GM12878 (cell line): ENCODE measurements at regions not wholly inside any gene's neighbourhood (a gene's known extent, or its start where the extent isn't known, plus 50 kb on each side); places are given as distances from the start of the nearest gene placed in this dataset.

Source experiments
- ATAC-seq: fragments of 200-7000 bp; cut with Tn5 transposase; 3 replicates; pipeline ENCODE4 v1.9.1; 2020; ENCODE audit warnings: mild to moderate bottlenecking, moderate library complexity
- BruUV-seq: library from RNA; stranded (reverse); fragments of 400-500 nt; replicated peaks from 2 replicates; lab custom pipeline; 2021; lab: Mats Ljungman, UMichigan
- CTCF ChIA-PET: fragments of 300-600 bp; sonication (Branson Sonifier 250); formaldehyde crosslinking; extraction: SDS; loops from one replicate; lab custom pipeline; 2021; ENCODE audit warnings: inconsistent platforms; lab: Yijun Ruan, JAX
- POLR2A ChIA-PET: fragments of 350-600 bp; formaldehyde crosslinking; extraction: SDS; loops from one replicate; lab custom pipeline; 2021; ENCODE audit warnings: inconsistent platforms; lab: Charles Lee
- RAD21 ChIA-PET: fragments of 300-600 bp; sonication (Branson Sonifier 250); formaldehyde crosslinking; loops from one replicate; lab custom pipeline; 2023; ENCODE audit warnings: antibody characterized with exemption; ENCODE audit not compliant: unreplicated experiment; lab: Charles Lee
- SMC1A ChIA-PET: fragments of 300-600 bp; sonication (Branson Sonifier 250); formaldehyde crosslinking; loops from one replicate; lab custom pipeline; 2023; ENCODE audit not compliant: unreplicated experiment, uncharacterized antibody; lab: Charles Lee
- DNase-seq: peaks from one replicate; pipeline ENCODE4 v3.0.0-alpha.2; 2011; ENCODE audit warnings: low read depth, low spot score
- FAIRE-seq: peaks from 3 replicates; lab custom pipeline; 2011; peaks lifted over from hg19 to GRCh38; lab: Jason Lieb, UNC
- H2AFZ ChIP-seq: 2 replicates; pipeline ENCODE4 v1.6.0; 2011; ENCODE audit warnings: low read depth, low read length, control low read depth; ENCODE audit not compliant: control insufficient read depth
- H3K27ac ChIP-seq: 2 replicates; pipeline ENCODE4 v1.5.1; 2011; ENCODE audit warnings: control low read depth; ENCODE audit not compliant: control insufficient read depth, insufficient read depth
- H3K27me3 ChIP-seq, 2 experiments: replicated peaks in 1 of 2; 2 replicates each; pipeline versions ENCODE4 v1.6.0 to v1.6.1; 2011; ENCODE audit warnings: low read length in 1 of 2; ENCODE audit not compliant: control insufficient read depth in 2 of 2, insufficient read depth in 2 of 2
- H3K36me3 ChIP-seq, 2 experiments: 2 replicates each; pipeline ENCODE4 v1.5.1; 2011; ENCODE audit warnings: low read length in 1 of 2; ENCODE audit not compliant: control insufficient read depth in 2 of 2, insufficient read depth in 2 of 2
- H3K4me1 ChIP-seq: 2 replicates; pipeline ENCODE4 v1.6.1; 2011; ENCODE audit warnings: mild to moderate bottlenecking, low read length, moderate library complexity, mixed read lengths; ENCODE audit not compliant: control insufficient read depth, insufficient read depth
- H3K4me2 ChIP-seq: 2 replicates; pipeline ENCODE4 v1.6.0; 2011; ENCODE audit warnings: control low read depth; ENCODE audit not compliant: control insufficient read depth, insufficient read depth
- H3K4me3 ChIP-seq: fragments of 200-600 bp; sonication (generic); 2 replicates; pipeline ENCODE4 v1.5.1; 2016
- H3K79me2 ChIP-seq: 2 replicates; pipeline ENCODE4 v1.6.0; 2011; ENCODE audit warnings: low read length; ENCODE audit not compliant: control insufficient read depth, insufficient read depth
- H3K9ac ChIP-seq: 2 replicates; pipeline ENCODE4 v1.8.0; 2011; ENCODE audit warnings: low read length, control low read depth, mixed read lengths; ENCODE audit not compliant: control insufficient read depth, insufficient read depth
- H3K9me3 ChIP-seq: replicated peaks from 3 replicates; pipeline ENCODE4 v1.5.1; 2011; ENCODE audit warnings: mild to moderate bottlenecking, low read length; ENCODE audit not compliant: control insufficient read depth, insufficient read depth
- H4K20me1 ChIP-seq: 2 replicates; pipeline ENCODE4 v1.6.0; 2011; ENCODE audit not compliant: control insufficient read depth, insufficient read depth
- CBX3 ChIP-seq: fragments of 200-600 bp; sonication (generic); IDR thresholded peaks from 2 replicates; pipeline ENCODE4 v1.6.1; 2016; ENCODE audit warnings: low read depth, borderline replicate concordance
- NBN ChIP-seq: fragments of 450-650 bp; IDR thresholded peaks from 2 replicates; pipeline ENCODE4 v1.6.1; 2016
- NFIC ChIP-seq: IDR thresholded peaks from 2 replicates; pipeline ENCODE4 v1.6.1; 2012; ENCODE audit warnings: low read depth, mild to moderate bottlenecking, inconsistent platforms, low read length, moderate library complexity
- STAT1 ChIP-seq: fragments of 450-650 bp; conservative IDR thresholded peaks from 2 replicates; pipeline ENCODE4 v1.6.1; 2014; ENCODE audit warnings: antibody characterized with exemption, mild to moderate bottlenecking
- WGBS: methylation state at CpG from one replicate; pipeline ENCODE4 v1.1.6; 2016; ENCODE audit warnings: low lambda C conversion rate; ENCODE audit not compliant: insufficient replicate concordance, insufficient coverage; ENCODE audit errors: missing lambda C conversion rate; 5-methylcytosine and 5-hydroxymethylcytosine counted together
- in situ Hi-C: fragments of 300-500 bp; cut with MboI; formaldehyde crosslinking; loops from 9 replicates; pipeline ENCODE4 v1.14.3; 2018; ENCODE audit warnings: mixed read lengths
- intact Hi-C: fragments of 100-400 bp; cut with micrococcal nuclease; formaldehyde crosslinking; loops from one replicate; pipeline ENCODE4 v1.14.2; 2022; ENCODE audit not compliant: unreplicated experiment
- TF ChIP-seq, protein P1 (sequence below): fragments of 450-650 bp; formaldehyde crosslinking; IDR thresholded peaks from 2 replicates; pipeline ENCODE4 v1.4.0; 2020; ENCODE audit warnings: mild to moderate bottlenecking, moderate library complexity
- TF ChIP-seq, protein P2 (sequence below): fragments of 450-650 bp; IDR thresholded peaks from 2 replicates; pipeline ENCODE4 v1.6.1; 2014; ENCODE audit warnings: mild to moderate bottlenecking

DNA sequence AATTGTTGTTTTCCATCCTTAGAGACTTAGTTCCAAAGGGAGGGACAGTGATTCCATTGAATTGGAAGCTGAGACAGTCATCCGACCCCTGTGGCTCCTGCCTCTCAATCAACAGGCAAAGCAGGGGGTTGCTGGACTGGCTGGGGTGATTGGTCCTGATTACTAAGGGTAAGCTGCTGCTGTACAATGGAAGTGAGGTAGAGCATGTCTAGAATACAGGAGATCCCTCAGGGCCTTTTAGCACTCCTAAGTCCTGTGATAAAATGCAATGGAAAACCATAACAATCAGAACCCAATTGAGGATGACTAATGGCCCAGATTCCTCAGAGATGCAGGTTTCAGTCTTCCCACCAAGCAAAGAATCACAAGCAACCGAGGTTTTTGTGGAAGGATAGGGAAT, 127.6 kb downstream of the AASDH start:
- Histone ChIP-seq H3K9ac (no peak overlapping the region), H3K36me3 (no peaks in the 10 kb centered on the region), H3K4me2 (no peak overlapping the region), H3K4me1 (peaks cover 5% of the 10 kb centered on the region; the same call in 1 of the 2 replicates), H3K27ac (no peak overlapping the region), H3K4me3 (no peak overlapping the region), H3K9me3 (no peaks in the 10 kb centered on the region; the same call in 2 of the 3 replicates), H3K79me2 (no peaks in the 10 kb centered on the region), H2AFZ (no peak overlapping the region), H3K27me3 (no peaks in the 10 kb centered on the region), H4K20me1 (no peaks in the 10 kb centered on the region)
- TF ChIP-seq NBN (no peak), STAT1 (no peak), CBX3 (no peak), NFIC (no peak)
- TF ChIP-seq, protein P1, sequence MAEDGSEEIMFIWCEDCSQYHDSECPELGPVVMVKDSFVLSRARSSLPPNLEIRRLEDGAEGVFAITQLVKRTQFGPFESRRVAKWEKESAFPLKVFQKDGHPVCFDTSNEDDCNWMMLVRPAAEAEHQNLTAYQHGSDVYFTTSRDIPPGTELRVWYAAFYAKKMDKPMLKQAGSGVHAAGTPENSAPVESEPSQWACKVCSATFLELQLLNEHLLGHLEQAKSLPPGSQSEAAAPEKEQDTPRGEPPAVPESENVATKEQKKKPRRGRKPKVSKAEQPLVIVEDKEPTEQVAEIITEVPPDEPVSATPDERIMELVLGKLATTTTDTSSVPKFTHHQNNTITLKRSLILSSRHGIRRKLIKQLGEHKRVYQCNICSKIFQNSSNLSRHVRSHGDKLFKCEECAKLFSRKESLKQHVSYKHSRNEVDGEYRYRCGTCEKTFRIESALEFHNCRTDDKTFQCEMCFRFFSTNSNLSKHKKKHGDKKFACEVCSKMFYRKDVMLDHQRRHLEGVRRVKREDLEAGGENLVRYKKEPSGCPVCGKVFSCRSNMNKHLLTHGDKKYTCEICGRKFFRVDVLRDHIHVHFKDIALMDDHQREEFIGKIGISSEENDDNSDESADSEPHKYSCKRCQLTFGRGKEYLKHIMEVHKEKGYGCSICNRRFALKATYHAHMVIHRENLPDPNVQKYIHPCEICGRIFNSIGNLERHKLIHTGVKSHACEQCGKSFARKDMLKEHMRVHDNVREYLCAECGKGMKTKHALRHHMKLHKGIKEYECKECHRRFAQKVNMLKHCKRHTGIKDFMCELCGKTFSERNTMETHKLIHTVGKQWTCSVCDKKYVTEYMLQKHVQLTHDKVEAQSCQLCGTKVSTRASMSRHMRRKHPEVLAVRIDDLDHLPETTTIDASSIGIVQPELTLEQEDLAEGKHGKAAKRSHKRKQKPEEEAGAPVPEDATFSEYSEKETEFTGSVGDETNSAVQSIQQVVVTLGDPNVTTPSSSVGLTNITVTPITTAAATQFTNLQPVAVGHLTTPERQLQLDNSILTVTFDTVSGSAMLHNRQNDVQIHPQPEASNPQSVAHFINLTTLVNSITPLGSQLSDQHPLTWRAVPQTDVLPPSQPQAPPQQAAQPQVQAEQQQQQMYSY (CRISPR knock-in tag): no peak
- TF ChIP-seq, protein P2, sequence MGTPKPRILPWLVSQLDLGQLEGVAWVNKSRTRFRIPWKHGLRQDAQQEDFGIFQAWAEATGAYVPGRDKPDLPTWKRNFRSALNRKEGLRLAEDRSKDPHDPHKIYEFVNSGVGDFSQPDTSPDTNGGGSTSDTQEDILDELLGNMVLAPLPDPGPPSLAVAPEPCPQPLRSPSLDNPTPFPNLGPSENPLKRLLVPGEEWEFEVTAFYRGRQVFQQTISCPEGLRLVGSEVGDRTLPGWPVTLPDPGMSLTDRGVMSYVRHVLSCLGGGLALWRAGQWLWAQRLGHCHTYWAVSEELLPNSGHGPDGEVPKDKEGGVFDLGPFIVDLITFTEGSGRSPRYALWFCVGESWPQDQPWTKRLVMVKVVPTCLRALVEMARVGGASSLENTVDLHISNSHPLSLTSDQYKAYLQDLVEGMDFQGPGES: no peak
- 0% methylated on average over 2 of the region's 2 CpGs for WGBS
- FAIRE-seq (no peak), DNase-seq (no peak), ATAC-seq (no peak)
- ChIA-PET POLR2A (no interaction called here), SMC1A (no interaction called here), RAD21 (no interaction called here), CTCF (no interaction called here)
- in situ Hi-C loops (no loop called here), intact Hi-C loops (no loop called here)
- no TSS peak for BruUV-seq
